ENCODE measurements at regions not wholly inside any gene's neighbourhood (a gene's known extent, or its start where the extent isn't known, plus 50 kb on each side); places are given as distances from the start of the nearest gene placed in this dataset.

GRCh38 chr21:16074950-16075489, 345.2 kb downstream of the USP25 start:
- DNase-seq, result no peak

GRCh38 chr21:16075649-16076282, 346.0 kb downstream of the USP25 start:
- DNase-seq, result no peak

- DNase-seq, result no peak
Measured at GRCh38 chr21:16076465-16076864, 346.7 kb downstream of the USP25 start.

GRCh38 chr21:16078382-16078781, 348.6 kb downstream of the USP25 start:
- DNase-seq, result no peak

GRCh38 chr21:16079830-16080229, 350.0 kb downstream of the USP25 start:
- no peak for DNase-seq

GRCh38 chr21:16081304-16081703, 351.5 kb downstream of the USP25 start:
- DNase-seq, result no peak

GRCh38 chr21:16082038-16082816, 352.4 kb downstream of the USP25 start:
- no peak for DNase-seq

- DNase-seq, result no peak
Measured at GRCh38 chr21:16084776-16085364, 355.1 kb downstream of the USP25 start.

GRCh38 chr21:16085421-16085820, 355.6 kb downstream of the USP25 start:
- no peak for DNase-seq

- DNase-seq, result no peak
Measured at GRCh38 chr21:16086121-16086520, 356.3 kb downstream of the USP25 start.

GRCh38 chr21:16086936-16087335, 357.2 kb downstream of the USP25 start:
- DNase-seq, result no peak

- no peak for DNase-seq
Measured at GRCh38 chr21:16087523-16087922, 357.7 kb downstream of the USP25 start.

- DNase-seq, result no peak
Measured at GRCh38 chr21:16088056-16088455, 358.3 kb downstream of the USP25 start.

GRCh38 chr21:16095005-16095404, 365.2 kb downstream of the USP25 start:
- no peak for DNase-seq

GRCh38 chr21:16096988-16097387, 367.2 kb downstream of the USP25 start:
- no peak for DNase-seq

- DNase-seq, result no peak
Measured at GRCh38 chr21:16102113-16102512, 372.3 kb downstream of the USP25 start.

- DNase-seq, result no peak
Measured at GRCh38 chr21:16108561-16109075, 378.8 kb downstream of the USP25 start.

GRCh38 chr21:16113052-16113715, 383.4 kb downstream of the USP25 start:
- DNase-seq, result no peak

GRCh38 chr21:16115461-16115860, 385.7 kb downstream of the USP25 start:
- DNase-seq, result no peak

GRCh38 chr21:16116069-16116468, 386.3 kb downstream of the USP25 start:
- DNase-seq, result no peak

- no peak for DNase-seq
Measured at GRCh38 chr21:16116798-16117197, 387.0 kb downstream of the USP25 start.

- DNase-seq, result no peak
Measured at GRCh38 chr21:16117331-16117730, 387.5 kb downstream of the USP25 start.
